ENCODE measurements at regions not wholly inside any gene's neighbourhood (a gene's known extent, or its start where the extent isn't known, plus 50 kb on each side); places are given as distances from the start of the nearest gene placed in this dataset.
A peak's percentile ranks its signal among the peaks of the same experiment; 100 is the strongest.

GRCh38 chr4:148790246-148790645 lies 348.0 kb upstream of the NR3C2 start:
- H3K4me1 ChIP-seq, result no peaks in the 10 kb centered on the region
- TF ChIP-seq CTCF (IDR thresholded peaks at IDR 0.05), result no peak
- H3K27me3 ChIP-seq, result no peaks in the 10 kb centered on the region
- ATAC-seq (no peak), DNase-seq (no peak), FAIRE-seq (no peak)
- no peaks in the 10 kb centered on the region for H3K9me3 ChIP-seq
- intact Hi-C loops (cut with DNase I), result no loop called here
- H3K27ac ChIP-seq, result no peak overlapping the region
- 94% methylated on average over 5 of the region's 5 CpGs for WGBS, 2 donors
- H3K4me3 ChIP-seq, result no peak overlapping the region
- H3K36me3 ChIP-seq, result no peaks in the 10 kb centered on the region

GRCh38 chr4:148787831-148788477 lies 345.7 kb upstream of the NR3C2 start:
- DNase-seq, result no peak
- H3K27ac ChIP-seq, result no peak overlapping the region
- peak in 3 of 4 donors; percentile 45 to 62 (median 53) for ATAC-seq

GRCh38 chr4:148787285-148787684 lies 345.1 kb upstream of the NR3C2 start:
- FAIRE-seq (peak; percentile 5), DNase-seq (no peak), ATAC-seq (no peak)
- WGBS, 2 donors, result 87 to 94% methylated on average over 2 of the region's 2 CpGs
- Histone ChIP-seq H3K27ac (no peak overlapping the region), H3K4me1 (no peaks in the 10 kb centered on the region), H3K9me3 (no peaks in the 10 kb centered on the region), H3K27me3 (no peaks in the 10 kb centered on the region), H3K36me3 (no peaks in the 10 kb centered on the region), H3K4me3 (no peak overlapping the region)
- intact Hi-C loops (cut with DNase I), result no loop called here
- TF ChIP-seq CTCF (IDR thresholded peaks at IDR 0.05), result no peak

More at GRCh38 chr4:148787831-148788477, 345.7 kb upstream of the NR3C2 start:
- Histone ChIP-seq H3K36me3 (no peaks in the 10 kb centered on the region), H3K9me3 (no peaks in the 10 kb centered on the region), H3K27me3 (no peaks in the 10 kb centered on the region), H3K4me3 (no peak overlapping the region), H3K4me1 (no peaks in the 10 kb centered on the region)
- no peak for TF ChIP-seq CTCF (IDR thresholded peaks at IDR 0.05)
- 50 to 59% methylated on average over 2 of the region's 2 CpGs for WGBS, 2 donors
- intact Hi-C loops (cut with DNase I), result no loop called here
- peak; percentile 87 for FAIRE-seq

GRCh38 chr4:148786699-148787098 lies 344.5 kb upstream of the NR3C2 start:
- Histone ChIP-seq H3K4me3 (no peak overlapping the region), H3K4me1 (no peaks in the 10 kb centered on the region), H3K27ac (no peak overlapping the region), H3K36me3 (no peaks in the 10 kb centered on the region), H3K27me3 (no peaks in the 10 kb centered on the region), H3K9me3 (no peaks in the 10 kb centered on the region)
- FAIRE-seq (peak; percentile 17), DNase-seq (no peak), ATAC-seq (no peak)
- 58 to 64% methylated on average over 5 of the region's 5 CpGs for WGBS, 2 donors
- no peak for TF ChIP-seq CTCF (IDR thresholded peaks at IDR 0.05)
- intact Hi-C loops (cut with DNase I), result no loop called here

GRCh38 chr4:148782284-148782683 lies 340.1 kb upstream of the NR3C2 start:
- Histone ChIP-seq H3K27ac (no peak overlapping the region), H3K9me3 (no peaks in the 10 kb centered on the region), H3K4me1 (no peaks in the 10 kb centered on the region), H3K27me3 (no peaks in the 10 kb centered on the region), H3K4me3 (no peak overlapping the region), H3K36me3 (no peaks in the 10 kb centered on the region)
- intact Hi-C loops (cut with DNase I), result no loop called here
- peak in 2 of 4 donors; percentile 26 to 29 for ATAC-seq
- no peak for DNase-seq
- no peak for FAIRE-seq
- 78 to 83% methylated on average over 4 of the region's 4 CpGs for WGBS, 2 donors
- no peak for TF ChIP-seq CTCF (IDR thresholded peaks at IDR 0.05)
